ENCODE measurements at regions not wholly inside any gene's neighbourhood (a gene's known extent, or its start where the extent isn't known, plus 50 kb on each side); places are given as distances from the start of the nearest gene placed in this dataset.

DNA sequence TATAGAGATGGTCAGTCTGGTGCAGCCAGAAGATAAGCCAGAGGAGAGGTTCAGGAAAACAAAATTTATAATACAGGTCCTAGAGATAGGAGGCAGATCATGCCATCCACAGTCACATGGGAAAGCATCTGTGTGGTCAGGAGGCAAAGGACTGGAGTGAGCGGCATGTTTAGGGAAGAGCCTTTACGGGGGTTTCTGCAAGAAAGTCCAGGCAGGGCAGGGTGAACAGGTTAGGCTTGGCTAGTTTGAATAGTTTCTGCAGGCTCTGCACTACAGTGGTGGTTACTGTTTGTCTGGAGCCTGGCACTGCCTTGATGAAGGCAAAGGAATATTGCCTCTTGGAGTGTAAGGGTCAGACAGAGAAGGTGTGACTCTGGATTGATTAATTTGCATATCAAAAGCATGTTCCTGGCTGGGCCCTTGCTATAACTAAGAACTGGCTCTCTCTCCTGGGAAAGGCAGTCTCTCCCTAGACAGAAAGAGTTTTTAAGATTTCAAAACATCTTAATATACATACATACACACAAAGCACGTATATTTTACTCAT lies 1034.7 kb upstream of the CHAC2 start:
- H3K36me3 Mint-ChIP-seq (ENCODE audit: insufficient read depth in 2 of 2): no peaks in the 10 kb centered on the region
- ATAC-seq (replicated peaks in 1 of 2): no peak
- no peak overlapping the region for H3K4me3 Mint-ChIP-seq
- H3K27ac Mint-ChIP-seq: no peak overlapping the region
- H3K27me3 Mint-ChIP-seq (ENCODE audit: low read depth): no peaks in the 10 kb centered on the region
- peaks cover 0 to 9% of the 10 kb centered on the region in 2 donors for H3K9me3 Mint-ChIP-seq
- DNase-seq: no peak
- no peaks in the 10 kb centered on the region for H3K4me1 Mint-ChIP-seq (ENCODE audit: low read depth)

DNA sequence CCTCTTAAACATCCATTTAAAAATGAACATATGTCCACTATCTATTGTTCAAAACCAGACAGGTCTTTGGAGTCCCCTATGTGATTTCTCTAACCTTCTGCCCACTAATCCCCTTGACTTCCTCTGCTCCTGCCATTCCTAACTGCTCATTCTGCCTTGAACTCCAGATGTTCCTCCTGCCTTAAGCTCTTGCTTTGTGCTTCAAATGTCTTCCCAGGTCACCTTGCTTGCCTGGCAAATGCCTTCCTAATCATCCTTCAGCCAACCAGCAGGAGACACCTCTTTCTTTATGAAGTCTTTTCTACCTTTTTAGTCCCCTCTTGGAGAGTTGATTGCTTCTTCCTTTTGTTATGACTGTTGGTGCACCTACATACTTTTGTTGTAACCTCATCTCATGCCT lies 1043.0 kb upstream of the CHAC2 start:
- DNase-seq (no peak), ATAC-seq (replicated peaks in 1 of 2) (no peak)
- Mint-ChIP-seq H3K9me3 (peaks cover 5 to 10% of the 10 kb centered on the region in 2 donors), H3K4me1 (ENCODE audit: low read depth) (no peaks in the 10 kb centered on the region), H3K4me3 (no peak overlapping the region), H3K27ac (no peak overlapping the region), H3K36me3 (ENCODE audit: insufficient read depth in 2 of 2) (no peaks in the 10 kb centered on the region), H3K27me3 (ENCODE audit: low read depth) (no peaks in the 10 kb centered on the region)

DNA sequence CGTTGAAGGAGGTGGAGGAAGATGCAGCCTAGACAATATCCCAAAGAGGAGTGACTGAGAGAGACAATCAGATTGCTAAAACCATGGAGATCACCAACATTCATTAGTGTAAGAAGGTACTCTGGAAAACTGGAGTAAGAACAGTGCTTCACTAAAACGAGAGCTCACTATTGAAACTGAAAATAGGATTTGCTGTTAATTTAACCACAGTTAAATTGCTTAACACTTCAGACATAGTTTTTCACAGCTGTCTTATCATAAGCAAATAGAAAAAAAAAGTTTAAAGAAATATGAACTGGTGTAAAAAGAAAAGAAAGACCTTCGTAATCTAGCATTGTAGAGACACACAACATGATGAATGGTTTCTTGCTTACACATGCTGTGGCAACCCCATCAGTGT lies 1049.8 kb upstream of the CHAC2 start:
- ATAC-seq (replicated peaks in 1 of 2) (no peak), DNase-seq (no peak)
- Mint-ChIP-seq H3K9me3 (peaks cover 3 to 5% of the 10 kb centered on the region in 2 donors), H3K36me3 (ENCODE audit: insufficient read depth in 2 of 2) (no peaks in the 10 kb centered on the region), H3K4me3 (no peak overlapping the region), H3K27ac (no peak overlapping the region), H3K4me1 (ENCODE audit: low read depth) (no peaks in the 10 kb centered on the region), H3K27me3 (ENCODE audit: low read depth) (no peaks in the 10 kb centered on the region)

DNA sequence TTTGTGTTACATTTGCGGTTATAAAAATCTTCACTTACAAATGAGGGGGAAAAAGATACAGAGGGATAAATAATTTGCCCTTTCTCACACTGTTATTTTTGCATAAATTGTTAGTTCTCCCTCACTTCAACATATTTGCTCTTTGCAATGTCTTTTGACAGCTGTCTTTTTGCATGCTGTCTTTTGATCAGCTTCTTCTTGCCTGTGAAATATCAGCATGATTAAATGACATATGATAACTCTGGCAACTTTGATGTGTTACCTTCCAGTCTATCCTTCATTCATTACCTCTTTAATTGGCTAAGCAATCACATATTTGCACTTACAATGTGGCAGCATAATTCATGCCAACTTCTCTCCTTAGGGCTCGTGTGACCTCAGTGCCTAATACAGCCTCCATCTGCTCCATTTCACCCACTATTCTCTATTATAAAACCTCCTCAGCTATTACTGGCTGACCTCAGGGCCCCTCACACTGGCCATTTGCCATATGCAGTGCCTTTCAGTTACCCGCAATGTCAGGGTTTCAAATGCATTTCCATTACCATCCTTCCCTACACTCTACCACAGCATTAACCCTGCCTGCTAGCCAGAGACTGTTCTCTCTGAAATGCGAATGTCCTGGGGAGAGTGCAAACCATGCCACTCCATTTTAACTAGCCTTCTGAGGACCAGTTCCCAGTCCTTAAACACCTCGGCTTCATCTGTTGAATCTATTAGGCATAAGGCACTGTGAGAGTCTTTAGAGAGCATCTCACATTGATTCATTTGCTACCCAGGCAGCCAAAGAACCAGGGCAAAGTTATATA lies 1056.6 kb upstream of the CHAC2 start:
- ATAC-seq (replicated peaks in 1 of 2): no peak
- peaks cover 2 to 10% of the 10 kb centered on the region in 2 donors for H3K9me3 Mint-ChIP-seq
- no peaks in the 10 kb centered on the region for H3K36me3 Mint-ChIP-seq (ENCODE audit: insufficient read depth in 2 of 2)
- no peak overlapping the region for H3K27ac Mint-ChIP-seq
- no peak for DNase-seq
- no peaks in the 10 kb centered on the region for H3K4me1 Mint-ChIP-seq (ENCODE audit: low read depth)
- H3K4me3 Mint-ChIP-seq: no peak overlapping the region
- H3K27me3 Mint-ChIP-seq (ENCODE audit: low read depth): no peaks in the 10 kb centered on the region

DNA sequence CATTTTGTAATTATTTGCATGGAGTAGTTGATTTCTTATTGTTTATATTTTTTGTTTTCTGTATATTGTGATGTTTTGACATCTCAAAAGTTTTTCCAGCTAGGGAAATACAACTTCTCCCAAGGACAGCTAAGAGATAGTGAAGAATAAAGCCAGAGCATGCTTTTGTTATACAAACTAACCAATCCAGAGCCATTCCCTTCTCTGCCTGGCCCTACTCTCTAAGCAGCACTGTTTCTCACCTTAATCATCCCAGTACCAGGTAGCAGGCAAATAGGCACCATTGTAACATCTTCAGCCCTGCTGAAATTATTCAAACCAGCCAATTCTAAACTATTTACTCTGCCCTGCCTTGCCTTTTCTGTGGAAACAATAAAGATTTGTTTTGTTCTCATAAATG lies 1063.4 kb upstream of the CHAC2 start:
- H3K9me3 Mint-ChIP-seq: peaks cover 5 to 6% of the 10 kb centered on the region in 2 donors
- H3K4me1 Mint-ChIP-seq (ENCODE audit: low read depth): no peaks in the 10 kb centered on the region
- H3K27ac Mint-ChIP-seq: no peak overlapping the region
- no peaks in the 10 kb centered on the region for H3K36me3 Mint-ChIP-seq (ENCODE audit: insufficient read depth in 2 of 2)
- no peaks in the 10 kb centered on the region for H3K27me3 Mint-ChIP-seq (ENCODE audit: low read depth)
- DNase-seq (no peak), ATAC-seq (replicated peaks in 1 of 2) (no peak)
- H3K4me3 Mint-ChIP-seq: no peak overlapping the region

DNA sequence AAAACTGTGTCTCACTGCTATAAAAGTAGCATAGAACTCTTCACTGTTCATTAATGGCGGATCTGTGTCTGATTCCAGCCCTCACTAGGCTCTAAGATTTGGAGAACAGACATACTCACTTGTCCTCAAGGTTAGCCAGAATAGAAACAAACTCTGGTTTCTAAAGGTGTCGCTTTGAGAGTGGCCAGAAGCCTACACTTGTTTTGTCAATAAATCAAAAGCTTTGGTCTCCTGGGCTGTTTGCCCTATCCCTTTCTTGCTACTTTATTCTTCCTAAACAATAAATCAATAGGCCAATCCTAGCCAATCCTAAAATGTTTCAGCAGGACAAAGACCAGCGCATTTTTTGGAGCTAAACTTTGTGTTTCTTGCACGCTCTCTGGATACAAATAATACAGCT lies 1064.6 kb upstream of the CHAC2 start:
- Mint-ChIP-seq H3K27me3 (ENCODE audit: low read depth) (no peaks in the 10 kb centered on the region), H3K36me3 (ENCODE audit: insufficient read depth in 2 of 2) (no peaks in the 10 kb centered on the region), H3K4me3 (no peak overlapping the region), H3K27ac (no peak overlapping the region), H3K9me3 (peaks cover 5 to 8% of the 10 kb centered on the region in 2 donors), H3K4me1 (ENCODE audit: low read depth) (no peaks in the 10 kb centered on the region)
- DNase-seq (no peak), ATAC-seq (replicated peaks in 1 of 2) (no peak)

DNA sequence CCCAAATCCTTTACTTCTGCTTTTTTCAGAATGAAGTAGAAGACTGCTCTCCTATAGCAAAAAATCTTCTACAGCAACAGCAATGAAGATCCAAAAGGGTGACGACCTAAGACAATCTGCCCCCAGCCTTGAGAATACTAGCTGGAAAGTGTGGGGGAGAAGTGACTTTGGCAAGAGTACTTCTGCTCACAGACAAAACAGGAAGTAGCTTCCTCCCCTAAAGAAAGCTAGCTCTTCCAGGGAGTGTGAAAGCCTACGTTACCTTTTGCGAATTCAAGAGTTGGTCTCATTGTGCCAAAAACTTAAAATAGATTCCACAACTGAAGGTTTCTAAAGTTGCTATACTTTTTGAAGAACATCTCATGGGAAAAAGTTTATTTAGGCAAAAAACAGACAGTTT lies 1069.2 kb upstream of the CHAC2 start:
- Mint-ChIP-seq H3K9me3 (peaks cover 2 to 6% of the 10 kb centered on the region in 2 donors), H3K27ac (no peak overlapping the region), H3K27me3 (ENCODE audit: low read depth) (no peaks in the 10 kb centered on the region), H3K36me3 (ENCODE audit: insufficient read depth in 2 of 2) (no peaks in the 10 kb centered on the region), H3K4me3 (no peak overlapping the region), H3K4me1 (ENCODE audit: low read depth) (no peaks in the 10 kb centered on the region)
- DNase-seq (no peak), ATAC-seq (replicated peaks in 1 of 2) (no peak)

DNA sequence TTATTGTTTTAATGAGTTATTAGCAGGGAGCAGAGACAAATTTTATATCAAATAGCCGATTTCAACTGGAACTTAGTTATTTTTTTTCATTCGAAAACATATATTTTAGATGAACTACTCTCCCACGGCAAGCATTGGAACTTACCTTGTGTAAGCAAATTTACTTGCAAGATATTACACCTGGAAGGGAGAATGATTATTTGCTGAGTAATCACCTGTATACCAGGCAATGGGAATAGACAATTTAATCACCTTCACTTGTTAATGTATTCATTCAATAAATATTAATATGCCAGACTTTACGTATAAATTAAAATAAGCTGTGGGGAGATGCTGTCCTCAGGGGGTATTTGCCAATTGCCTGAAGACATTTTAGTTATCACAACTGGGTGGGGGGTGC lies 1069.9 kb upstream of the CHAC2 start:
- Mint-ChIP-seq H3K36me3 (ENCODE audit: insufficient read depth in 2 of 2) (no peaks in the 10 kb centered on the region), H3K27me3 (ENCODE audit: low read depth) (no peaks in the 10 kb centered on the region), H3K9me3 (peaks cover 4 to 6% of the 10 kb centered on the region in 2 donors), H3K27ac (no peak overlapping the region), H3K4me1 (ENCODE audit: low read depth) (no peaks in the 10 kb centered on the region), H3K4me3 (no peak overlapping the region)
- ATAC-seq (replicated peaks in 1 of 2) (no peak), DNase-seq (no peak)

DNA sequence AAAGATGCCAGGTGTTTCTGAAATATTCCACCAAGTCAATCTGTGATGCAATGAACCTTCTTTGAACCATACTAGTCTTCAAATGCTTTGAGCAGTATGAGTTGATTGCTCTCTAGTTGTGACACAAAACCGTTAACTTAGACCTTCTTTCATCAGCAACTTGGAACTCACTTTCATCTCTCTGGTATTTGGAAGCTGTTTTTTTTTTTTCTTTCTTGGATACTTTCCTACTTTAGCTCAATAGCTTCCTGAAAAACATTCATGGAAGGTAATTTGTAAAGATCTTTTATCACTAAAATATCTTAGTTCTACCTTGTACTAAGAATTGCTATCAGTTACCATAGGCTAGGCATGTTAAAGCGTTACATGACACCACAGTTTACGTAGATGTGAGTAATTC lies 1071.9 kb upstream of the CHAC2 start:
- no peak overlapping the region for H3K4me3 Mint-ChIP-seq
- no peak overlapping the region for H3K27ac Mint-ChIP-seq
- ATAC-seq (replicated peaks in 1 of 2) (no peak), DNase-seq (no peak)
- no peaks in the 10 kb centered on the region for H3K27me3 Mint-ChIP-seq (ENCODE audit: low read depth)
- H3K9me3 Mint-ChIP-seq: peaks cover 4% of the 10 kb centered on the region in 2 donors
- H3K4me1 Mint-ChIP-seq (ENCODE audit: low read depth): no peaks in the 10 kb centered on the region
- no peaks in the 10 kb centered on the region for H3K36me3 Mint-ChIP-seq (ENCODE audit: insufficient read depth in 2 of 2)

DNA sequence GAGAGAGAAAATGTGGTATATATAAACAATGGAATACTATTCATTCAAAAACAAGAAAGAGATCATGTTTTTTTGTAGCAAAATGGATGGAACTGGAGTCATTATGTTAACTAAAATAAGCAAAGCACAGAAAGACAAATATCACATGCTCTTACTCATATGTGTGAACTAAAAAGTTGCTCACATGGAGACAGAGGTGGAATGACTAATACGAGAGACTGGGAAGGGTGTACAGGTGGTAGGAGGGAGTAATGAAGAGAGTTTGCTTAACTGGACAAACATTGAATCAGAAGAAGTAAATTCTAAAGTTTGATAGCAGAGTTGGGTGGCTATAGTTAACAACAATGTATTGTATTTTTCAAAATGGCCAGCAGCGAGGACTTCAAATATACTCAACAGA lies 1080.7 kb upstream of the CHAC2 start:
- DNase-seq (no peak), ATAC-seq (replicated peaks in 1 of 2) (no peak)
- Mint-ChIP-seq H3K4me3 (no peak overlapping the region), H3K9me3 (peaks cover 9 to 15% of the 10 kb centered on the region in 2 donors), H3K36me3 (ENCODE audit: insufficient read depth in 2 of 2) (peaks cover 3% of the 10 kb centered on the region in 2 donors), H3K4me1 (ENCODE audit: low read depth) (no peaks in the 10 kb centered on the region), H3K27ac (no peak overlapping the region), H3K27me3 (ENCODE audit: low read depth) (no peaks in the 10 kb centered on the region)

DNA sequence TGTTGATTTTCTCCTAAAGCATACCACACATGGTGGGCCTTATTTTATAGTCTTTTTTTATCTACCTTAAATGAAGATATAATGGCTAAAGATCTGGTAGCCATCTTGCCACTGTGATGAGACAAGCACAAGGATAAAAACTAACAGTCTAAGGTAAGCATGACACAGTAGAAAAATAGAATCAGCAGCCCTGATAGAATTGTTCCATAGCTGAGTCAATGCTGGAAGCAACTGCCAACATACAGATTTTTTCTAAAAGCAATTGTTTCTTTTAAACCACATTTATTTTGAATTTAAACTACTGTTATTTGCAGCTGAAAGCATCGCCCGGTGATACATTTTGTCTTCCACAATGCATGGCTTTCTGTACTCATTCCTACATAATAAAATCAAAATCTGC lies 1091.5 kb upstream of the CHAC2 start:
- Mint-ChIP-seq H3K27me3 (ENCODE audit: low read depth) (no peaks in the 10 kb centered on the region), H3K9me3 (peaks cover 4 to 10% of the 10 kb centered on the region in 2 donors), H3K36me3 (ENCODE audit: insufficient read depth in 2 of 2) (peaks cover 0 to 1% of the 10 kb centered on the region in 2 donors), H3K27ac (no peak overlapping the region), H3K4me1 (ENCODE audit: low read depth) (no peaks in the 10 kb centered on the region), H3K4me3 (no peak overlapping the region)
- ATAC-seq (replicated peaks in 1 of 2): no peak
- no peak for DNase-seq

DNA sequence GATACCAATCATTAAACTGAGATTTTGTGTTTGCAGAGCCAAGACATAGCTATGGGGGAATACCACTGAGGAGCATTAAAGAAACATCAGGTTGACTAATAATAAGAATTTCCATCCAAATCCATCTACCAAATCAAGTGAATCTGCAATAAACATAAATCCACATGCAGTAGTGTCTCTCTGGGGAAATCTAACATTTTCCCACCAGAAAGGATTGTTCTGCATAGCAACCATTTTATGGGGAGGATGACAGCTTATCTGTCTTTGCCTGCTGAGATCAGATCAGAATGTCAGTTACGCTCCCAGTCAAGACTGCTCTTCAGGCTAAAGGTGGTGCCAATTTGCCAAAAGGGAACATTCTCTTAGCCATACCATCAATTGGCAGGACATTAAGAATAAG lies 1098.9 kb upstream of the CHAC2 start:
- Mint-ChIP-seq H3K27ac (no peak overlapping the region), H3K36me3 (ENCODE audit: insufficient read depth in 2 of 2) (no peaks in the 10 kb centered on the region), H3K9me3 (peaks cover 2 to 8% of the 10 kb centered on the region in 2 donors), H3K4me1 (ENCODE audit: low read depth) (no peaks in the 10 kb centered on the region), H3K4me3 (no peak overlapping the region), H3K27me3 (ENCODE audit: low read depth) (no peaks in the 10 kb centered on the region)
- no peak for ATAC-seq (replicated peaks in 1 of 2)
- no peak for DNase-seq

DNA sequence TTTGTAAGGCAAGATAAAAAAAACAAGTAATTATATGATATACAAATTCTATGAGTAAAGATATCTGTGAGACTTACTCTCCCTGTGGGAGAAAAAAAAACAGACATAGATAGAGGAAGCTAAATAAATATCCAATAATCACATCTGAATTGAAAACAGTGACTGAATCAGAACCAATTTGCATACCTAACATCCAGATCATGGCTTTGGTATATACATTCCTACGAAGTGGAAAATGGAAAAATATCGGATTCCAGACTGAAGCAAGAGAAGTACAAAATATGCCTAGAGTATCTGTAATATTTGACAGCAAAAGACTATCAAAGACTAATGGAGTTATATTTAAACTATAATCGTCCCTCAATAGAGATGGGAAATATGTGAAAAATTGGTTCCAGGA lies 1108.1 kb upstream of the CHAC2 start:
- Mint-ChIP-seq H3K9me3 (peaks cover 2% of the 10 kb centered on the region in 2 donors), H3K4me3 (no peak overlapping the region), H3K27me3 (ENCODE audit: low read depth) (no peaks in the 10 kb centered on the region), H3K4me1 (ENCODE audit: low read depth) (no peaks in the 10 kb centered on the region), H3K27ac (no peak overlapping the region), H3K36me3 (ENCODE audit: insufficient read depth in 2 of 2) (no peaks in the 10 kb centered on the region)
- DNase-seq (no peak), ATAC-seq (replicated peaks in 1 of 2) (no peak)

DNA sequence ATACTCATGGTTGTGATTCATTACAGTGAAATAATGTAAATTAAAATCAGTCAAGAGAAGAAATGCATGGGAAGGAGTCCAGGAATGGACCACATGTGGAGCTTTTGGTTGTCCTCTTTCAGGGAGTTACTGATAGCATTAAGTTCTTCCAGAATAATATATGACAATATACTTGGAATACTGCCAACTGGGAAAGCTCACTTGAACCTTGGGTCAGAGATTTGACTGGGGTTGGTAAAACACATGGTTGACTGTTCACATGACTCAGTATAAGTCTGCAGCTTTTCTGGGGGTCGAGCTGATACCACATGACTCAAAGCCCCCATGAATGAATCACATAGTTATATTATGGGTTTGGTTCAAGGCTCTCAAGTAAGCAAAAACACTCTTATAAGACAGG lies 1109.0 kb upstream of the CHAC2 start:
- H3K9me3 Mint-ChIP-seq: peaks cover 2 to 5% of the 10 kb centered on the region in 2 donors
- no peak for ATAC-seq (replicated peaks in 1 of 2)
- no peaks in the 10 kb centered on the region for H3K27me3 Mint-ChIP-seq (ENCODE audit: low read depth)
- no peaks in the 10 kb centered on the region for H3K36me3 Mint-ChIP-seq (ENCODE audit: insufficient read depth in 2 of 2)
- H3K27ac Mint-ChIP-seq: no peak overlapping the region
- H3K4me1 Mint-ChIP-seq (ENCODE audit: low read depth): no peaks in the 10 kb centered on the region
- DNase-seq: no peak
- H3K4me3 Mint-ChIP-seq: no peak overlapping the region

Data from activated T-cell treated with anti-CD3 and anti-CD28 coated beads, Interleukin-2, amount 50 U/mL, for 72 hours (primary cell).